NCI-H2029 treated with DMSO at 0.1 percent for 48 hours (cell line): ENCODE measurements at regions not wholly inside any gene's neighbourhood (a gene's known extent, or its start where the extent isn't known, plus 50 kb on each side); places are given as distances from the start of the nearest gene placed in this dataset.

ENCODE experiments used
- DNase-seq: peaks from one replicate; lab custom pipeline; 2025; lab: John Stamatoyannopoulos, UW

DNA sequence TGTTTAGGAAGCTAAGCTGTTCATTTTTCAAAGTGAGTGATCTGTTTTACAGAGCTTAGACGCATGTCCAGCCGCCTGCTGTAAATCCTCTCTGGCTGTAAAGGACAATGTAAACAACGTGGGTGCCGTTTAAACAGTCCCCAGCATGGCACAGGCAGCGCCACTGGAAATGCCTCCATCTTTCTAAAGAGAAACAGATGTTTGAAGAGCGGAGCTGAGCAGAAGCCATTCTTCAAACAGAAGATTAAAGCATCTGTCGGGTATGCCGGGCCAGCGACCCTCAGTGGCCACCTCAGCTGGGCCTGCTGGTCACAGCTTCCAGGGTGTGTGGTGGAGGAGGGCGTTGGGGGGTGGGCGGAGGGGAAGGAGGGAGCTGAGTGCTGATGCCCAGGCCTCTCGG, 138.6 kb downstream of the ERMARD start:
- no peak for DNase-seq

DNA sequence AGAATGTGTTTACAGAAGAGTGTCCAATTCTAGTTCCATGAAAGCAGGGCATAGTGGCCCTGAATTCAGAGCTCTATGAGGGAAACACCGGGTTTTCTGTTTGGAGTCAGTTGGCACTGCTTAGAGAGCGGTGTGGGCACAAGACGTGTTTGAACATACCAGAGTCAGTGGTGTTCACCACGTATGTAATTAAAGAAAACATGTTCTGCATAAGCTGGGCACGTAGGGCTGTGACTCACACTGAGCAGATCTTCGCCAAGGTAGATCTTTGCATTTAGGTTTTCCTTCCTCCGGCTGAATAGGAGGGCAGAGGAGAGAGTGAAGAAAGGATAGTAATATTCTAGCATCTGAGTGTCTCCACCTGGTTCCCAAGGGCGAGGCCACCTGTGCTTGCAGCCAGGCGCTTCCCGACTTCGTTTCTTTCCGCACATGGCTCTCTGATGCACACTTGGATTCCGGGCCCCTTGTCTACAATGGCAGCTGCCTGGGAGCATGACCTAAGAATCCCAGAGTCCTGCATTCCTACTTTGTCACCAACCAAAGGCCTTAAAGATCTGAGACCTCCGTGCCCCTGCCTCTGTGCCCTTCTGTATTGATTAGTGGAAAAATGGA, 136.2 kb downstream of the ERMARD start:
- DNase-seq = no peak

DNA sequence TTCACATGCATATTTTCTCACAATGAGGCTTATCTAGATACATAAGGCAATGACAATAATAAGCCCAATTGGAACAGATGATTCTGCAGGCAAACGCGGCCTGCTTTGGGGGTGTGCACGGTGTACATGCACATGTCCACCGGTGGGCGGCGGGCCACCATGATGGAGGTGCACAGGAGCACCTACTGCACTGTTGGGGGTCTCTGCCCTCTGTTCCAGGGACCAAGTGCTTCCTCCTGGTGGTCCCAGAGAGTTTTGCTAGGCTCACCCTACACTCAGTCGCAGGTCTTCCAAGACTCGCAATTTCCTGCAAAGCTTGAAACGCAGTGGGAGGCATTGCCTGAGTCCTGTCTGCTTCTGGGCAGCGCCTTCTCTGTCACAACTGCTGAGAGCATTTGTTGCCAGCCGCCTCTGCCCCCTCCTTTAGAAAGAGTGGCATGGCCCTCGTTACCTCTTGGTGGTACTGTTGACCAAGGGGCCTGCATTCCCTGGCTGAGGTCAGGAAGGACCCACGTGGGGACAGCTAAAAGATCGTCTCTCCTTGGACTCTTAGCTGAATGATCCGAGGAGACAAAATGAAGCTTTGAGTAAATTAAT, 135.3 kb downstream of the ERMARD start:
- no peak for DNase-seq

DNA sequence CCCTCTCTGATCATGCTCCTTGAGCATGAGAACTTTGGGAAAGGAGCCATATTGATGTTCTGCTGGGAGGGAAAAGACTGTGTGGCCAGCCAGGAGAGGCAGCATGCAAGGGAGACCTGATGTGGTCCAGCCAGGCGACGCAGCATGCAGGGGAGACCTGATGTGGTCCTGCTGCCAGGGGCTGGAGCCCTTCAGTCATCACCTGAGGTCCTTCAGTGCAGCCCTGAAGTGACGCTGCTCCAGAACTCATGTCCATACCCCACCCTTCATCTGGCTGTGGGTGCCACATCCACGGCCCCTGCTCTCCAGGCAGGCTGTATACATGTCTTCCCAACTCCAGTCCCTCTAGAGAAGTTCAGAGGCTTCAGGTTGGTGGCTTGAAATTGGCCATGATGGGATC, 134.4 kb downstream of the ERMARD start:
- no peak for DNase-seq

DNA sequence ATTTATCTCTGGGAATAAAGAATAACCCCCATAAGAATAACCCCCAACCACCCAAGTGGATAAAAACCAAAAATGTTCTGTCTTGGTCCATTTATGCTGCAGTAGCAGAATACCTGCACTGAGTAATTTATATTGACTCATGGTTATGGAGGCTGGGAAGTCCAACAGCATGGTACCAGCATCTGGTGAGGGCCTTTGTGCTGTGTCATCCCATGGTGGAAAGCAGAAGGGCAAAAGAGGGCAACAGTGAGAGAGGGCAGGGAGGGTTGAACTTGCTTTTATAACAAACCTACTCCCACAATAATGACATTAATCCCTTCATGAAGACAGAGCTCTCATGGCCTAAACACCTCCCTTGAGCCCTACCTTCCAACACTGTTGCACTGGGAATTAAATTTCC, 133.7 kb downstream of the ERMARD start:
- DNase-seq = no peak

DNA sequence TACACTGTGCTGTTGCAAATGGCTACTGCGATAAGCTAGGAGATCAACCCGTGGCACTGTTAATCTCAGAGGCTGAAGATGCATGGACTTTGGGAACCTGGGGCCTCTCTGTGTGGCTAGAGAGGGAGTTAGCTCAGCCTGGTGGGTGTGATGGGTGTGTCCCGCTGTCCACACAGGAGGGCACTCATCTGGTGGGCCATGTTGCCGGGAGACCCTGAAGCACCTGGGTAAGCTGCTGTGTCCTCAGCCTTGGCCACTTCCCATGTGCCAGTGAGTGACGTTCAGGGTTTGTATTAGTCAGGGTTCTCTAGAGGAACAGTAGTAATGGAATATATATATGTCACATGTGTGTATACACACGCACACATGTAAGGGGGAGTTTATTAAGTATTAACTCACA, 132.7 kb downstream of the ERMARD start:
- DNase-seq = no peak

DNA sequence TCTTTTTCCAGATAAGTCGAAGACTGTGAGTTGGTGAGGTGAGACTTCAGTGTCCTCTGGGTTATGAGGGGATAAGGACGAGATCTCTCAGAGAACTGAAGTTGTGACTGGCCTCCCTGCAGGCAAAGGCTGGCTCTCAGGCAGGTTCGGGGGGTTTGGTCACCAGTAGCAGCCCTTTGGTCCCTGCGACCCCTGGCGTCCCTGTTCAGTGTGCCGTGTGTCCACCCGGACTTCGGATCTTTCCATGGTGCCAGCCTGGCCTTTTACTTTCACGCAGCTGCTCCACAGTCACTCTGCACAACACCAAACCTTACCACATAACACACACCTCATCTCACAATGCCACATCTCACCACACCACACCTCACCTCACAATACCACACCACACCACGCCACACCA, 131.9 kb downstream of the ERMARD start:
- DNase-seq = no peak

DNA sequence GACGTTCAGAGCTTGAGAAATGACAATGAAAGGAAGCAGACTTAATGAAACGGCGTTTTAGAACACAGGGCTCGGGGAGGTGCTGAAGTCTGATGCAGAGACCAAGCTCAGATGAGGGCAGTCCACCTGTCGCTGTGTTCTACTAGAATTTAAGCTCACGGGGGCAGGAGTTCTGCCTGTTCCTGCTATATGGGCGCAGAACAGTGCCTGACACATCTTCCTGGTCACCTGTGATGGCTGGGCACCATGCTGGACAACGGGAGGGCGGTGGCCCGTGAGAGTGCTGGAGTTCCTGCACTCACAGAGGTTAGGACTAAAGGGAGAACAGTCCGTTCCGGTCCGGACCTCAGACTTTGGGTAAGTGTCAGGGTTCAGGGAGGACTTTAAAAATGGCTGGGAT, 130.6 kb downstream of the ERMARD start:
- DNase-seq = no peak

DNA sequence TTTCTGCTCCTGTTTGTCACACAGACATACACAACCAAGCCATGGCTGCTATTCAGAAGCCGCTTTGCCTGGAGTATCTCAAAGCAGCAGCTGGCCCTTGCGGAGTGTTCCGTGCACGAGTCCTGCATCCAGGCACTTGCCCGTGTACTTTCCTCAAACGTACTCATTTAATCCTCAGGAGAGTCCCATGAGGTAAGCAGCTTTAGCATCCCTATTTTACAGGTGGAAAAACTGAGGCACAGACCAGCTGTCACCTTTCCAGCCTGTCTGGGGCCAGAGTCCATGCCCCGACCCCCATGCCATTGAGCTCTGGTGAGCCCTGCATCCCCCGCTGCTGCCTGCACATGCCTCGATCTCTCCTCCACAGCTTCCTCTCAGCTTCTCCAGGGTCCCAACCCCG, 130.0 kb downstream of the ERMARD start:
- no peak for DNase-seq

DNA sequence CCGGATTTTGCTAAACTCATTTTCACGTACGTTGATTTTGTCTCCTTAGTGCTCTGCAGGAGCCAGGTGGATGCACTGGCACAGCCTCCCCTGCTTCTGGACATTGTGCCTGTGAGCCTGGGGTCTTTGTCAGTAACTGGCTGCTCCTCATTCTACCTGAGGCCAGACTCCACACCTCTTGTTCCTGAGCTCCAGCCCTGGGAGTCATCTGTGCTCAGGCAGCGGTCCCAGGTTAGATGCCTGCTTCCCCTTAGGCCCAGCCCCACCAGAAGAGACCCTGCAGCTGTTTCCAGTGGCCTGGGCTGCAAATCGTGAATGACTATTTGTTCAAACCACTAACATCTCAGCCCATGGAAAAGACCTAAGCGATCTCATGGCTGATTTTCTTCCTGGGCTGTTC, 129.1 kb downstream of the ERMARD start:
- no peak for DNase-seq

DNA sequence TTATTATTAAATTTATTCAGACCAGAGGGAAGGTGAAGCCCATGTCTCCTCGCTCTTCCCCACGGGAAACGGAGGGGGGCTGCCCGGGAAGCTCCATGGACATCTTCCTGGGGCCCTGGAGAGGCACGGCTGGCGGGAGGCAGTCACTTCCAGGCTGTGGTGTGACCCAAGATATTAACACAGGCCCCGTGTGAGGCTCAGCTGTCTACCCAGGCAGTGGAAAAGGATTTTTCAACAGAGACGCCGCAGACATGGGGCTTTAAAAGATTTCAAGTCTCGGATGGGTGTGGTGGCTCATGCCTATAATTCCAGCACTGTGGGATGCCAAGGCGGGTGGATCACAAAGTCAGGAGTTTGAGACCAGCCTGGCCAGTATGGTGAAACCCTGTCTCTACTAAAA, 117.9 kb downstream of the ERMARD start:
- no peak for DNase-seq

DNA sequence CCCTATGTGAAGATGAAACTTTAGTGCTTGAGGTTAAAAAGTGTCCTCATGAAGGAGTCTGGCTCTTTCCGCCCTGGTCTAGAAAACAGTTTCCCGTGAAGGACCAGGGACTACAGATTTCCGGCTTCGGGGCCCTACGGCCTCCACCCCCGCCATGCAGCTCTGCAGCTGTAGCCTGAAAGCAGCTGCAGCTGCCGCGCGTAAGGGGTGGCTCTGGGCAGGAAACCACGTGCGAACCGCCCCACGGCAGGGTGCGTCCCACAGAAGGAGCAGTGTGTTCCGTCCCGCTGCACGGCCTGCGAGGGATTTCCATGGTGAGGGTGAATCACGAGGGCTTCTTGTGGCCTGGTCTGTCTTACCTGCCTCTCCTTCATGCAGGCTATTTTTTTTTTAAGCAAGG, 117.0 kb downstream of the ERMARD start:
- no peak for DNase-seq

DNA sequence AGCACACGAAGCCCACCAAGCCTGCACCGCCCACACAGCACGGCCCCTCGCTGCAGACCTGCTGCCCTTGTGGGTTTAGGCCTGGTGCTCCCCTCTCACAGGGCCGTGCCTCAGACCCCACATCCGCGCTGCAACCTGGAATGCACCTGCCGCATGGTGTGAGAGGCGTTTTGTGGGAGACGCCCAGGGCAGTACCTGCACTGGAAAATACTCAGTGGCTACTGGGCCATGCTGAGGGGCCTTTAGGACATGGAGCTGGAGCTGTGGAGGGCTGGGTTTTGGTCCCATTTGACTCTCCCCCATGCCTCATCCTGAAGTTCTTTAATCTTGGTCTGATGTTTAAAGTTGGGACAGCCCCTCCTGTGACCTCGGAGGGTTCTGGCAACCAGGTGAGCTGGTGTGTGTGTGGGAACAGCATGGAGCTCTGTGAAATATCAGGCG, 116.3 kb downstream of the ERMARD start:
- DNase-seq = no peak

DNA sequence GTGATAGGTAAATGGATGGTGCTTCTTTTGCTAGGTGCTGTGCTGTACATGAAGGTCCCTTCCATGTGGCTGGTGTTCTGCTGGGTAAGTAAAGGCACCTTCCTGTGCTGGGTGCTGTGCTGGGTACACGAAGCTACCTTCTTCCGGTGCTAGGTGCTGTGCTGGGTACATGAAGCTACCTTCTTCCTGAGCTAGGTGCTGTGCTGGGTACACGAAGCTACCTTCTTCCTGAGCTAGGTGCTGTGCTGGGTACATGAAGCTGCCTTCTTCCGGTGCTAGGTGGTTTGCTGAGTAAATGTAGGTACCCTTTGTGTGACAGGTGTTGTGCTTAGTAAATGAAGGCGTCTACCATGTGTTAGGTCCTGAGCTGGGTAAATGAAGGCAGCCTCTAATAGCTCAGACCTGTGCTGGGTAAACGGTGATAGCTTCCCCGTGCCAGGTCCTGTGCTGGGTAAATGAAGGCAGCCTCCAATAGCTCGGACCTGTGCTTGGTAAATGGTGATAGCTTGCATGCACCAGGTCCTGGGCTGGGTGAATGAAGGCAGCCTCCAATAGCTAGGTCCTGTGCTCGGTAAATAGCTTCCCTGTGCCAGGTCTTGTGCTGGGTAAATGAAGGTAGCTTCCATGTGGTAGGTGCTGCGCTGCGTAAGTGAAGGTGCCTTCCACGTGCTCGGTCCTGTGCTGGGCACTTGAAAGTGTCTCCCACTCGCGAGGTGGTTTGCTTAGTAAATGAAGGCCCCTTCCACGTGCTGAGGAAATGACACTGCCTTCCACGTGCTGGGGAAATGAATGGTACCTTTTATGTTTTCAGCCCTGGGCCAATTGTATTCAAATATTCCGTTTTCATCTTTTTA, 115.5 kb downstream of the ERMARD start:
- no peak for DNase-seq

DNA sequence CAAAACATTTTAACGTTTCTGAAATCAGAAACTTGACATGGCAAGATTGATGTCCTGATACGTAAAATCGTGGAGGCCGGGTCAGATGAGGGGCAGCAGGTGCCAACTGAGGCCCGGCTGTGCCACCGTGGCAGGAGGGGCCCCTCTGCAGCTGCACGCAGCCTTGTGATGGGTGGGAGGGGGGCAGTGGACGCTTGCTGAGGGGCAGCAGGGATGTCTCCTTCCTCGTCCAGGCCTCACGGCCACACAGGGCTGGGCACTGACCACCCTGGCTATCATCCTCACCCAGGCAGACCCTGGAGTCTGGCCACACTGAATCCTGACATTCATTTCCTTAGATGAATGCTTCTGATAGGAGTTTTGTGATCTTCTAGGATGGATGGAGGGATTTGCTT, 114.7 kb downstream of the ERMARD start:
- DNase-seq = no peak

DNA sequence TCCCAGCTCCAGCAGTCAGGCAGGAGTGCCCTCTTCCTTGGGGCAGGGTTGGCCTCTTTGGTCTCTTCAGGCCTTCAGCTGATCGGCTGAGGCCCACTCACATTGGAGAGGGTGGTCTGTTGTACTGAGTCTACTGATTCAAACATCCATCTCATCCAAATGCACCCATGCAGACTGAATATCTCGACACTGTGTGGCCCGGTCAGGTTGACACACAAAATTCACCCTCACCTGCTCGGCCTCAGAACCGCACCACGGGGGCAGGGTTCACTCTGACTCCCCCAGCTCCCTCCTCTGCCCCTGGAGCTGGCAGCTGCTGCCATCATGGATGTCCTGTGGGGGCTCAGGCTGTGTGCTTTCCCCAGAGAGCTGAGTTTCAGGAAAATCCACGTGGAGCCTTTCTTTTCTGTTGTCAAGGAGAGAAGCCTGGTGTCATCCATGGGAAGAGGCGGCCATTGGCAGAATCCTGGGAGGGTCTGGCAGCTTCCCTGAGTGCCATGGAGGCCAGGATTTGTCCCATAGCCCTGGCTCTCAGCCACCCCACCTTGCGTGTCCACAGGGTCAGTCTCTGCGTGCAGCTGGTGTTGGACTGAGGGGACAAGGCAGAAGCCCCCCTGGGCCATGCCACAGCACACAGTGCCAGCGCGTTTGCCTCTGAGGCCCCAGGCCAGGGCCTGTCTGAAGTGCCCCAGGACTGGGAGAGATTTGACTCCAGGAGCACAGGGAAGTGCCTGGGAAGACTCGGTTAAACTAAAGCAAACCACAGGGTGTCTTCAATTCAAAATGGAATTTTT, 114.1 kb downstream of the ERMARD start:
- DNase-seq = no peak

DNA sequence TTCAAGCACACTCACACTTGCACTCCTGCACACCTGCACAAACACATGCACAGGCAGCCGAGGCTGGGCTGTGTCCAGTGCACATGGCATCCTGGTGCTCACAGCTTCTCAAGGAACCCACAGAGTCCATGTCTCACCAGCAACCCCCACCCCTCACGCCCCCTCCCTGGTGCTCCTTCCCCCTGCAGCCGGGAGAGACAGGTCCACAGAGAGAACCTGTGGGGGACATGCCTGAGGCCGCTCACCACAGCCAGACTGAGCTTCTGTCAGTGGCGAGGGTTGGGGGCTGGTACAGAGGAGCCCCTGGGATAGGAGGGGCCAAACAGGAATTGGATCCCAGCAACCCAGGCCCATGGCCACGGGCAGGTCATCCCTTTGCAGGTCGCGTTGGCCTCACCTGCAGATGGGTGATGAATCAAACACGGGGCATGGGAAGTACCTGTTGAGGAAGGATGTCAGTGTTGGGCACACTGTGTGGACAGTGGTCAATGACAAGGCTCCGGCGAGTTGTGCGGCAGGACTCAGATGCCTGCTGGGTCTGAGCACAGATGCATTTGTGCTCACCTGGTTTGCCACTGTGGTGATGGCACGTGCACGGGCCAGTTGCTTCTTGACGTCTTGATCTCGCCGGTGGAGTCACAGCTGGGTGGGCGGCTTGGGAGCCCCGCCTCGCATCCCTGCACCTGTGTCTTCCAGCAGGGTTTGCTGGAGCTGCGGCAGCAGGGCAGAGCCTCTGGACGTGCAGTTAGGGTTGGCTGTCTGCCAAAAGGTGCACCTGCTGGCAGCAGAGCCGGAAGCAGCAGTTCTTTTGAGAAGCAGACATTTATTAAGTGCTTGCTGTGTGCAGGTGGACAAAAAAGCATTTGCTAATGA, 113.0 kb downstream of the ERMARD start:
- peak; percentile 87 for DNase-seq

DNA sequence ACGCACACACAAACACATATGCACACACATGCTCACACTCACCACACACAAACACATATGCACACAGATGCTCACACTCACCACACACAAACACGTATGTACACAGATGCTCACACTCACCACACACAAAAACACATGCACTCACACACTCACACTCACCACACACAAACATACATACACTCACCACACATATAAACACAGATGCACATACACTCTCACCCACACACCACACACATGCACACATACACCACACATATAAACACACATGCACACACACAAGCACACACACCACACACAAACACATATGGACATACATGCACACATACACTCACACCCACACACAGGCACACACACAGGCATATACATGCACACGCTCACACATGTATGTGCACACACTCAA, 112.3 kb downstream of the ERMARD start:
- DNase-seq = no peak

DNA sequence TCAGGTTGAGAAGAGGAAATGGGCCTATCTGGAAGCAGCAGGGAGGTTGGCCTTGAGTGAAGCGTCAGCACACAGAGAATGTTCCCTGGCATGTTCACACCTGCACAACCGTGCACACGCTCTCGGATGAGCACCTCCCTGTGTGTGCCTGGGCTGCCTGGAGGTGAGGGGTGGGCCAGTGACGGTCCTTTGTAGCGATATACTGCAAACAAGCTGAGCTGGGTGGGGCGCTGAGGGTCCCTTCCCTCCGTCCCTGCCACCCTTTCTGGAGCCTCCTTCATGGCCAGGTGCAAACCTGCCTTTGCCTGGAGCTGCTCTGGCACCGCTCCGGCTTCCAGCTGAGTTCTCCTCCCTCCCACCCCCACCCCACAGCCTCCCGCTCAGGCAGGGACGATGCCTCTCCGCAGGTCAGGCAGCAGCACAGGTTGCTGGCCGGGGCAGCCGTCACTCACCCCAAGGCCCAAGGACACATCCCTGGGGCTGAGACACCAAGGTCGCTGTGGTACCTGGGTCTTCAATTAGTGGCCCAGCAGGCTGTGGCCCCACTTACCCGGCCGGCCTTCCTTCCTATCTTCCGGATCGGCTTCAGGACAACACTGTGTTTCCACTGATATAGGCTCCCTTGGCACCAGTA, 111.6 kb downstream of the ERMARD start:
- no peak for DNase-seq

DNA sequence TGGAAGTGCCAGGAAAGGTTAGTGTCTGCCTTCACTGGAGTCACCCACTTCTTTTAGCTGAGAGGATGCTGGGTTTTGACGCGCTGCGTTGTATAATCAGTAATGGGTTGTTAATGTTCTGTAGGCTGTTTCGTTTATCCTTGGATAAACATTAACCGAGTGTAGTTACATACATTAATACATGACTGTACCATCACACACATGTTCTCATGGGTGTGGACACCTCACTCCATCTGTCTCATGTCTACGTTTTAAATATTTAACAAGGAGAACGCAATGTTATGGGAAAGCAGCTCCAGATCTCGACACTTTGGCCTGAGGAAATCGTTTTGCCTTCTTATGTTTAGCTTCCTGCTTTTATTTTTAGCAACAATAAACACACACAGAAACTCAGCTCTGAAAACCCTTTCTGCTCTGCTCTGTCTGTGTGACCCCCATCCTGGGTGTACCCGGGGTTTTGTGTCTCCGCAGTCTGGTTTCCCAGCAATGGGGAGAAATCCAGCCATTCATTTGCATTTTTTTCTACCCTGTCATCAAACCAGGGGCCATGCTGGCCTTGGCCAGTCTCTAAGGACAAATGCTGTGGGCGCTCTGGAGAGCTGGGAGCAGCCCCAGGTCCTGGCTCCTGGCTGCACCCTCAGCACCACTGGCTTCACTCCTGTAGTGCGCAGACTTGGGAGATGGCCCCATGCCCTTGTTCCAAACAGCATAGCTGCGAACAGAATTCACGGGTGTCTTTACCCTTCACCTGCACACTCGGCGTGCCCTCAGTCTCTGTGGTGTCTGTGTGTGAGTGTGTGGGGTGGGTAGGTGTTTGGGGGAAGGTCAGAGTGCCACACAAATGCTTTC, 110.8 kb downstream of the ERMARD start:
- no peak for DNase-seq
